WTC11 (cell line): ENCODE measurements at regions not wholly inside any gene's neighbourhood (a gene's known extent, or its start where the extent isn't known, plus 50 kb on each side); places are given as distances from the start of the nearest gene placed in this dataset.

ENCODE experiments used
- ATAC-seq: fragments of 200-7000 bp; cut with Tn5 transposase; 2 replicates; pipeline ENCODE4 v1.10.0; 2021; ENCODE audit warnings: mild to moderate bottlenecking, moderate library complexity
- CTCF ChIA-PET: fragments of 300-600 bp; sonication (Branson Sonifier 250); formaldehyde crosslinking; loops from one replicate; lab custom pipeline; 2021; ENCODE audit warnings: antibody characterized with exemption; lab: Charles Lee
- POLR2A ChIA-PET: fragments of 350-600 bp; sonication (Branson Sonifier 250); formaldehyde crosslinking; loops from one replicate; lab custom pipeline; 2021; ENCODE audit warnings: antibody characterized with exemption; lab: Charles Lee
- DNase-seq: peaks from one replicate; pipeline ENCODE4 v3.0.0; 2021; ENCODE audit warnings: low spot score
- H3K27ac Mint-ChIP-seq: 2 replicates; pipeline ENCODE4 v1.8.0; 2021; ENCODE audit warnings: mixed read lengths
- H3K27me3 Mint-ChIP-seq: 2 replicates; pipeline ENCODE4 v1.8.0; 2021; ENCODE audit warnings: low read depth, mild to moderate bottlenecking, moderate library complexity, mixed read lengths
- H3K36me3 Mint-ChIP-seq: 2 replicates; pipeline ENCODE4 v1.8.0; 2021; ENCODE audit warnings: mixed read lengths
- H3K4me1 Mint-ChIP-seq: 2 replicates; pipeline ENCODE4 v1.8.0; 2022; ENCODE audit warnings: mixed read lengths
- H3K4me3 Mint-ChIP-seq: 2 replicates; pipeline ENCODE4 v1.8.0; 2021; ENCODE audit warnings: mild to moderate bottlenecking, moderate library complexity, mixed read lengths
- H3K9me3 Mint-ChIP-seq: 2 replicates; pipeline ENCODE4 v1.8.0; 2021; ENCODE audit warnings: mixed read lengths
- ATF1 ChIP-seq: sonication (generic); formaldehyde crosslinking; IDR thresholded peaks from 2 replicates; pipeline ENCODE4 v1.8.1; 2023; ENCODE audit warnings: mild to moderate bottlenecking, moderate library complexity, missing genetic modification reagents
- ERG ChIP-seq: fragments of 250-450 bp; sonication (Bioruptor Pico); IDR thresholded peaks from 2 replicates; pipeline ENCODE4 v1.8.0; 2021; ENCODE audit warnings: mild to moderate bottlenecking
- ESRRA ChIP-seq: sonication (generic); formaldehyde crosslinking; IDR thresholded peaks from 2 replicates; pipeline ENCODE4 v1.8.1; 2022; ENCODE audit warnings: mild to moderate bottlenecking, missing genetic modification reagents, borderline replicate concordance
- ETV6 ChIP-seq: sonication (generic); formaldehyde crosslinking; IDR thresholded peaks from 2 replicates; pipeline ENCODE4 v1.8.1; 2022; ENCODE audit warnings: mild to moderate bottlenecking, missing genetic modification reagents
- FOXJ3 ChIP-seq: sonication (generic); formaldehyde crosslinking; IDR thresholded peaks from 2 replicates; pipeline ENCODE4 v1.9.0; 2021; ENCODE audit warnings: missing genetic modification reagents, mild to moderate bottlenecking, borderline replicate concordance
- GABPB1 ChIP-seq: sonication (generic); formaldehyde crosslinking; IDR thresholded peaks from 2 replicates; pipeline ENCODE4 v1.8.1; 2023; ENCODE audit warnings: mild to moderate bottlenecking, missing genetic modification reagents
- HMGA2 ChIP-seq: fragments of 250-450 bp; sonication (Bioruptor Pico); IDR thresholded peaks from 2 replicates; pipeline ENCODE4 v1.4.0; 2021; ENCODE audit warnings: mild to moderate bottlenecking, moderate library complexity
- JAZF1 ChIP-seq: fragments of 250-450 bp; sonication (Bioruptor Pico); IDR thresholded peaks from 2 replicates; pipeline ENCODE4 v1.9.0; 2021; ENCODE audit warnings: moderate library complexity, mild to moderate bottlenecking, inconsistent platforms
- MXD4 ChIP-seq: fragments of 250-450 bp; sonication (Bioruptor Pico); IDR thresholded peaks from 2 replicates; pipeline ENCODE4 v1.8.0; 2021; ENCODE audit warnings: mild to moderate bottlenecking, moderate library complexity, borderline replicate concordance
- NFE2L1 ChIP-seq: sonication (generic); formaldehyde crosslinking; IDR thresholded peaks from 2 replicates; pipeline ENCODE4 v1.8.1; 2023; ENCODE audit warnings: missing genetic modification reagents
- NFYB ChIP-seq: sonication (generic); formaldehyde crosslinking; conservative IDR thresholded peaks from 2 replicates; pipeline ENCODE4 v1.8.0; 2022; ENCODE audit warnings: low read depth, missing genetic modification reagents
- NR2C2 ChIP-seq: sonication (generic); formaldehyde crosslinking; IDR thresholded peaks from 2 replicates; pipeline ENCODE4 v1.8.0; 2022; ENCODE audit warnings: mild to moderate bottlenecking, missing genetic modification reagents
- PRRX2 ChIP-seq: fragments of 250-450 bp; sonication (Bioruptor Pico); IDR thresholded peaks from 2 replicates; pipeline ENCODE4 v1.8.0; 2021; ENCODE audit warnings: mild to moderate bottlenecking
- RELA ChIP-seq: sonication (generic); formaldehyde crosslinking; IDR thresholded peaks from 2 replicates; pipeline ENCODE4 v1.8.1; 2022; ENCODE audit warnings: missing genetic modification reagents, mild to moderate bottlenecking, borderline replicate concordance
- SMAD3 ChIP-seq: sonication (generic); formaldehyde crosslinking; IDR thresholded peaks from 2 replicates; pipeline ENCODE4 v1.8.0; 2022; ENCODE audit warnings: missing genetic modification reagents, mild to moderate bottlenecking, borderline replicate concordance
- SOX15 ChIP-seq: fragments of 250-450 bp; sonication (Bioruptor Pico); IDR thresholded peaks from 2 replicates; pipeline ENCODE4 v1.9.0; 2021; ENCODE audit warnings: mild to moderate bottlenecking
- SP1 ChIP-seq: sonication (generic); formaldehyde crosslinking; conservative IDR thresholded peaks from 2 replicates; pipeline ENCODE4 v1.8.1; 2022; ENCODE audit warnings: missing genetic modification reagents
- TEAD1 ChIP-seq: sonication (generic); formaldehyde crosslinking; IDR thresholded peaks from 2 replicates; pipeline ENCODE4 v1.8.0; 2022; ENCODE audit warnings: mild to moderate bottlenecking, missing genetic modification reagents
- TEAD4 ChIP-seq: sonication (generic); formaldehyde crosslinking; IDR thresholded peaks from 2 replicates; pipeline ENCODE4 v1.8.0; 2022; ENCODE audit warnings: mild to moderate bottlenecking, missing genetic modification reagents
- TP53 ChIP-seq: sonication (generic); formaldehyde crosslinking; IDR thresholded peaks from 2 replicates; pipeline ENCODE4 v1.8.1; 2023; ENCODE audit warnings: mild to moderate bottlenecking, missing genetic modification reagents
- USF2 ChIP-seq: sonication (generic); formaldehyde crosslinking; IDR thresholded peaks from 2 replicates; pipeline ENCODE4 v1.8.1; 2023; ENCODE audit warnings: mild to moderate bottlenecking, missing genetic modification reagents, moderate library complexity
- ZMAT4 ChIP-seq: fragments of 250-450 bp; sonication (Bioruptor Pico); IDR thresholded peaks from 2 replicates; pipeline ENCODE4 v1.9.0; 2021; ENCODE audit warnings: mild to moderate bottlenecking
- ZNF219 ChIP-seq: sonication (generic); formaldehyde crosslinking; IDR thresholded peaks from 2 replicates; pipeline ENCODE4 v1.8.0; 2023; ENCODE audit warnings: missing genetic modification reagents, mild to moderate bottlenecking, borderline replicate concordance
- ZNF232 ChIP-seq: sonication (generic); formaldehyde crosslinking; IDR thresholded peaks from 2 replicates; pipeline ENCODE4 v1.8.0; 2022; ENCODE audit warnings: mild to moderate bottlenecking, missing genetic modification reagents
- ZNF396 ChIP-seq: fragments of 250-450 bp; sonication (Bioruptor Pico); IDR thresholded peaks from 2 replicates; pipeline ENCODE4 v1.8.0; 2021; ENCODE audit warnings: mild to moderate bottlenecking, moderate library complexity, borderline replicate concordance
- ZNF416 ChIP-seq: fragments of 250-450 bp; sonication (Bioruptor Pico); IDR thresholded peaks from 2 replicates; pipeline ENCODE4 v1.9.0; 2021; ENCODE audit warnings: mild to moderate bottlenecking, inconsistent platforms
- ZNF423 ChIP-seq: fragments of 250-450 bp; sonication (Bioruptor Pico); IDR thresholded peaks from 2 replicates; pipeline ENCODE4 v2.1.2; 2022; ENCODE audit warnings: mild to moderate bottlenecking, moderate library complexity
- ZNF512 ChIP-seq: sonication (generic); formaldehyde crosslinking; IDR thresholded peaks from 2 replicates; pipeline ENCODE4 v1.8.1; 2022; ENCODE audit warnings: missing genetic modification reagents, borderline replicate concordance

GRCh38 chr17:34793231-34793908, 167.9 kb downstream of the CCT6B start:
- Mint-ChIP-seq H3K9me3 (no peaks in the 10 kb centered on the region), H3K27me3 (peaks cover 76% of the 10 kb centered on the region), H3K4me1 (peaks cover 5% of the 10 kb centered on the region), H3K36me3 (no peaks in the 10 kb centered on the region), H3K27ac (no peak overlapping the region), H3K4me3 (no peak overlapping the region)
- no peak for ATAC-seq
- ChIA-PET POLR2A (no interaction called here), CTCF (no interaction called here)
- no peak for DNase-seq
- TF ChIP-seq NFYB (CRISPR knock-in tag) (no peak), FOXJ3 (CRISPR knock-in tag) (no peak), GABPB1 (no peak)

GRCh38 chr17:34788696-34789095, 172.6 kb downstream of the CCT6B start:
- TF ChIP-seq JAZF1 (CRISPR knock-in tag) (no peak), TP53 (CRISPR knock-in tag) (no peak), ERG (no peak), ESRRA (no peak), ZNF512 (no peak)
- TF ChIP-seq, all 79 proteins: peak for 0
- Mint-ChIP-seq H3K27ac (no peak overlapping the region), H3K36me3 (no peaks in the 10 kb centered on the region), H3K9me3 (no peaks in the 10 kb centered on the region), H3K4me1 (no peaks in the 10 kb centered on the region), H3K4me3 (no peak overlapping the region), H3K27me3 (peaks cover 43% of the 10 kb centered on the region)
- no peak for DNase-seq
- ATAC-seq, result no peak
- CTCF ChIA-PET, result interaction anchor here (1.3 kb wide), 1 partner anchor 246 kb away, joined by 3 read pairs; no protein-coding TSS in a partner anchor
- POLR2A ChIA-PET, result no interaction called here

- POLR2A ChIA-PET, result no interaction called here
- ATAC-seq, result no peak
Observed at GRCh38 chr17:34784526-34784925, 176.7 kb downstream of the CCT6B start.

GRCh38 chr17:34782271-34782670, 179.0 kb downstream of the CCT6B start:
- CTCF ChIA-PET, result no interaction called here
- DNase-seq, result no peak
- H3K27ac Mint-ChIP-seq, result no peak overlapping the region

More at GRCh38 chr17:34784526-34784925, 176.7 kb downstream of the CCT6B start:
- H3K36me3 Mint-ChIP-seq, result no peaks in the 10 kb centered on the region
- TF ChIP-seq ZNF423 (CRISPR knock-in tag), result no peak
- TF ChIP-seq ZNF219 (CRISPR knock-in tag), result no peak
- no peak for TF ChIP-seq MXD4 (CRISPR knock-in tag)
- TF ChIP-seq NFE2L1 (CRISPR knock-in tag), result no peak
- TF ChIP-seq ZNF416 (CRISPR knock-in tag), result no peak
- no peak for TF ChIP-seq HMGA2 (CRISPR knock-in tag)
- no peak for TF ChIP-seq NR2C2 (CRISPR knock-in tag)
- TF ChIP-seq USF2 (CRISPR knock-in tag), result no peak
- CTCF ChIA-PET, result no interaction called here
- no peak overlapping the region for H3K27ac Mint-ChIP-seq
- DNase-seq, result no peak
- peaks cover 16% of the 10 kb centered on the region for H3K27me3 Mint-ChIP-seq
- no peaks in the 10 kb centered on the region for H3K9me3 Mint-ChIP-seq
- H3K4me3 Mint-ChIP-seq, result no peak overlapping the region
- 0 out of 2 replicates have a peak, but pooled peaks cover 2% of the 10 kb centered on the region for H3K4me1 Mint-ChIP-seq

More at GRCh38 chr17:34782271-34782670, 179.0 kb downstream of the CCT6B start:
- Mint-ChIP-seq H3K9me3 (no peaks in the 10 kb centered on the region), H3K4me1 (0 out of 2 replicates have a peak, but pooled peaks cover 2% of the 10 kb centered on the region), H3K36me3 (no peaks in the 10 kb centered on the region), H3K27me3 (peaks cover 5% of the 10 kb centered on the region), H3K4me3 (no peak overlapping the region)
- TF ChIP-seq TEAD1 (CRISPR knock-in tag) (no peak), NR2C2 (CRISPR knock-in tag) (no peak), TEAD4 (CRISPR knock-in tag) (no peak), ATF1 (CRISPR knock-in tag) (no peak), SOX15 (no peak), PRRX2 (CRISPR knock-in tag) (no peak), SP1 (no peak), ZMAT4 (CRISPR knock-in tag) (no peak), ZNF232 (CRISPR knock-in tag) (no peak), HMGA2 (CRISPR knock-in tag) (no peak), ETV6 (no peak), FOXJ3 (CRISPR knock-in tag) (no peak), SMAD3 (CRISPR knock-in tag) (no peak), RELA (CRISPR knock-in tag) (no peak), ZNF396 (CRISPR knock-in tag) (no peak)
- ATAC-seq, result no peak
- POLR2A ChIA-PET, result no interaction called here
